Keratinocyte (primary cell): ENCODE measurements at regions not wholly inside any gene's neighbourhood (a gene's known extent, or its start where the extent isn't known, plus 50 kb on each side); places are given as distances from the start of the nearest gene placed in this dataset.
"Not testable (repeated sequence)": the region's sequence is repeated elsewhere in the genome, so short reads cannot be mapped to it uniquely, and the experiment has no call there.

Experiments used
- DNase-seq: peaks from one replicate; pipeline ENCODE4 v3.0.0-alpha.2; 2011; ENCODE audit warnings: low read depth, missing footprints, low spot score
- FAIRE-seq: peaks from 2 replicates; lab custom pipeline; 2011; peaks lifted over from hg19 to GRCh38; lab: Jason Lieb, UNC
- H2AFZ ChIP-seq: 2 replicates; pipeline ENCODE4 v1.6.0; 2012; ENCODE audit warnings: low read length, control low read depth, inconsistent platforms; ENCODE audit not compliant: control insufficient read depth
- H3K27ac ChIP-seq: 2 replicates; pipeline ENCODE4 v1.5.1; 2011; ENCODE audit warnings: low read length; ENCODE audit not compliant: control insufficient read depth, insufficient read depth
- H3K27me3 ChIP-seq: 3 replicates; pipeline ENCODE4 v1.6.0; 2011; ENCODE audit warnings: low read length; ENCODE audit not compliant: control insufficient read depth, insufficient read depth; ENCODE audit errors: extremely low read depth
- H3K36me3 ChIP-seq, 2 experiments: 2 replicates in 1 of 2; 3 replicates in 1 of 2; pipeline ENCODE4 v1.5.1; 2011; ENCODE audit warnings: low read length in 2 of 2, mild to moderate bottlenecking in 1 of 2; ENCODE audit not compliant: control insufficient read depth in 2 of 2, insufficient read depth in 2 of 2; ENCODE audit errors: extremely low read depth in 1 of 2
- H3K4me1 ChIP-seq: 3 replicates; pipeline ENCODE4 v1.5.1; 2011; ENCODE audit warnings: low read length; ENCODE audit not compliant: control insufficient read depth, insufficient read depth; ENCODE audit errors: extremely low read depth
- H3K4me2 ChIP-seq: 3 replicates; pipeline ENCODE4 v1.6.0; 2011; ENCODE audit warnings: low read depth, low read length; ENCODE audit not compliant: control insufficient read depth, insufficient read depth; ENCODE audit errors: extremely low read depth
- H3K4me3 ChIP-seq, 3 experiments: fragments of 200-600 bp in 1 of 3; sonication (generic) in 1 of 3; 2 replicates in 2 of 3; 3 replicates in 1 of 3; pipeline ENCODE4 v1.5.1; 2011 to 2016; ENCODE audit warnings: low read length in 3 of 3, mild to moderate bottlenecking in 3 of 3, control low read depth in 2 of 3, inconsistent platforms in 1 of 3, low read depth in 1 of 3, mixed read lengths in 1 of 3, mixed run types in 1 of 3, moderate library complexity in 1 of 3; ENCODE audit not compliant: control insufficient read depth in 2 of 3, insufficient read depth in 2 of 3; ENCODE audit errors: extremely low read depth in 1 of 3
- H3K79me2 ChIP-seq: 2 replicates; pipeline ENCODE4 v1.6.0; 2012; ENCODE audit warnings: low read length; ENCODE audit not compliant: control insufficient read depth, insufficient read depth
- H3K9ac ChIP-seq: 3 replicates; pipeline ENCODE4 v1.6.0; 2011; ENCODE audit warnings: low read length; ENCODE audit not compliant: control insufficient read depth, insufficient read depth; ENCODE audit errors: extremely low read depth
- H3K9me1 ChIP-seq: 3 replicates; pipeline ENCODE4 v1.6.0; 2011; ENCODE audit warnings: low read length; ENCODE audit not compliant: control insufficient read depth, insufficient read depth; ENCODE audit errors: extremely low read depth
- H3K9me3 ChIP-seq: 2 replicates; pipeline ENCODE4 v1.5.1; 2012; ENCODE audit warnings: low read depth, low read length; ENCODE audit not compliant: control insufficient read depth
- H4K20me1 ChIP-seq: 3 replicates; pipeline ENCODE4 v1.6.0; 2011; ENCODE audit warnings: low read length; ENCODE audit not compliant: control insufficient read depth, insufficient read depth; ENCODE audit errors: extremely low read depth
- CTCF ChIP-seq, 3 experiments: IDR thresholded peaks in 1 of 3; conservative IDR thresholded peaks in 1 of 3; optimal IDR thresholded peaks in 1 of 3; 2 replicates in 2 of 3; 3 replicates in 1 of 3; pipeline versions ENCODE3 to v1.5.1; 2011; ENCODE audit warnings: low read length in 3 of 3, mild to moderate bottlenecking in 3 of 3, moderate library complexity in 2 of 3, control low read depth in 1 of 3, inconsistent platforms in 1 of 3; ENCODE audit not compliant: insufficient read depth in 2 of 3; ENCODE audit errors: extremely low read depth in 1 of 3
- EZH2 ChIP-seq: IDR thresholded peaks from one replicate; pipeline ENCODE4 v1.6.1; 2012; ENCODE audit warnings: inconsistent platforms, mild to moderate bottlenecking, low read length, moderate library complexity
- dilution Hi-C: fragments of 300-500 bp; cut with MboI; formaldehyde crosslinking; loops from one replicate; pipeline ENCODE4 v1.7.0; 2020; ENCODE audit warnings: low sequenced_read_pairs; ENCODE audit not compliant: extremely low pct_ligation_motif_present

GRCh38 chr14:105689722-105690121, 163.3 kb downstream of the TMEM121 start:
- Histone ChIP-seq H3K27me3 (no peaks in the 10 kb centered on the region), H3K79me2 (no peaks in the 10 kb centered on the region), H3K36me3 (no peaks in the 10 kb centered on the region), H3K9me1 (no peaks in the 10 kb centered on the region), H2AFZ (no peak overlapping the region), H3K4me3 (no peak overlapping the region), H3K4me1 (no peaks in the 10 kb centered on the region), H3K27ac (no peak overlapping the region), H3K4me2 (no peak overlapping the region), H3K9ac (no peak overlapping the region), H4K20me1 (no peaks in the 10 kb centered on the region), H3K9me3 (peaks cover 2% of the 10 kb centered on the region)
- FAIRE-seq, result no peak
- no peak for DNase-seq
- TF ChIP-seq EZH2 (no peak), CTCF (optimal IDR thresholded peaks at IDR 0.05 in 1 of 3, IDR thresholded peaks at IDR 0.05 in 1 of 3, conservative IDR thresholded peaks at IDR 0.05 in 1 of 3; ENCODE audit: extremely low read depth in 1 of 3, insufficient read depth in 2 of 3, low read length in 3 of 3) (no peak)
- dilution Hi-C loops, result no loop called here

GRCh38 chr14:105690671-105691070, 164.3 kb downstream of the TMEM121 start:
- no peaks in the 10 kb centered on the region for H3K27me3 ChIP-seq
- H3K9me3 ChIP-seq, result peaks cover 1% of the 10 kb centered on the region
- TF ChIP-seq CTCF (optimal IDR thresholded peaks at IDR 0.05 in 1 of 3, IDR thresholded peaks at IDR 0.05 in 1 of 3, conservative IDR thresholded peaks at IDR 0.05 in 1 of 3; ENCODE audit: extremely low read depth in 1 of 3, insufficient read depth in 2 of 3, low read length in 3 of 3) (no peak), EZH2 (no peak)
- H3K27ac ChIP-seq, result no peak overlapping the region
- dilution Hi-C loops, result no loop called here
- no peak overlapping the region for H3K4me2 ChIP-seq
- H3K9ac ChIP-seq, result no peak overlapping the region
- H3K4me3 ChIP-seq, result no peak overlapping the region
- H3K79me2 ChIP-seq, result no peaks in the 10 kb centered on the region
- FAIRE-seq (no peak), DNase-seq (no peak)
- H3K36me3 ChIP-seq, result no peaks in the 10 kb centered on the region
- H3K9me1 ChIP-seq, result no peaks in the 10 kb centered on the region
- H3K4me1 ChIP-seq, result no peaks in the 10 kb centered on the region
- no peak overlapping the region for H2AFZ ChIP-seq
- H4K20me1 ChIP-seq, result no peaks in the 10 kb centered on the region

GRCh38 chr14:105691321-105692109, 165.1 kb downstream of the TMEM121 start:
- FAIRE-seq, H3K4me1 ChIP-seq, H3K27ac ChIP-seq, H3K79me2 ChIP-seq, H4K20me1 ChIP-seq, dilution Hi-C loops, H3K4me3 ChIP-seq, H3K36me3 ChIP-seq, H2AFZ ChIP-seq, H3K9me1 ChIP-seq, H3K9me3 ChIP-seq, H3K4me2 ChIP-seq, H3K9ac ChIP-seq, DNase-seq, H3K27me3 ChIP-seq: not testable (repeated sequence)
